Testis (tissue), 2 donors: ENCODE measurements at regions not wholly inside any gene's neighbourhood (a gene's known extent, or its start where the extent isn't known, plus 50 kb on each side); places are given as distances from the start of the nearest gene placed in this dataset.

Experiments
- DNase-seq: peaks from one replicate; pipeline ENCODE4 v3.0.0-alpha.2; 2019
- H3K27ac ChIP-seq, 2 donors: fragments of 200-600 bp; sonication (generic); one replicate each; pipeline ENCODE4 v1.5.1; 2019
- H3K27me3 ChIP-seq: fragments of 200-600 bp; sonication (generic); one replicate; pipeline ENCODE4 v1.5.1; 2019
- H3K36me3 ChIP-seq: fragments of 200-600 bp; sonication (generic); one replicate; pipeline ENCODE4 v1.5.1; 2017; ENCODE audit warnings: low read depth; ENCODE audit errors: missing control alignments
- H3K4me1 ChIP-seq: fragments of 200-600 bp; sonication (generic); one replicate; pipeline ENCODE4 v1.5.1; 2019
- H3K4me3 ChIP-seq, 2 donors: fragments of 200-600 bp; sonication (generic); one replicate each; pipeline ENCODE4 v1.5.1; 2017 to 2019
- H3K9me3 ChIP-seq: fragments of 200-600 bp; sonication (generic); one replicate; pipeline ENCODE4 v1.5.1; 2017
- POLR2A ChIP-seq: fragments of 450-650 bp; IDR thresholded peaks from one replicate; pipeline ENCODE4 v1.6.1; 2017; ENCODE audit warnings: antibody characterized with exemption, mild to moderate bottlenecking, moderate library complexity
- WGBS, 2 donors: methylation state at CpG; one replicate each; pipeline ENCODE4 v1.1.5; 2018; 5-methylcytosine and 5-hydroxymethylcytosine counted together
- intact Hi-C: fragments of 100-400 bp; cut with DNase I; formaldehyde crosslinking; loops from one replicate; pipeline ENCODE4 v1.15.1; 2023; ENCODE audit warnings: low total_unique reads
- TF ChIP-seq, protein P1 (sequence below), 3 experiments: fragments of 450-650 bp in 2 of 3; fragments of 200-600 bp in 1 of 3; sonication (generic) in 1 of 3; IDR thresholded peaks; one replicate each; pipeline ENCODE4 v1.5.1; 2016 to 2019; ENCODE audit warnings: antibody characterized with exemption in 3 of 3, mild to moderate bottlenecking in 2 of 3, moderate library complexity in 1 of 3

GRCh38 chr21:16536643-16537434 is 807.1 kb downstream of the USP25 start:
- peak overlapping the region; percentile 46 to 57 for H3K4me3 ChIP-seq

GRCh38 chr21:16537501-16537900 is 807.7 kb downstream of the USP25 start:
- Histone ChIP-seq H3K4me1 (peaks cover 18% of the 10 kb centered on the region), H3K4me3 (peak overlapping the region; percentile 46 to 57), H3K27ac (peak overlapping the region; percentile 88 to 92), H3K27me3 (no peaks in the 10 kb centered on the region), H3K36me3 (no peaks in the 10 kb centered on the region), H3K9me3 (no peaks in the 10 kb centered on the region)
- DNase-seq, result no peak
- WGBS, 2 donors, result 63 to 64% methylated on average over 2 of the region's 2 CpGs
- TF ChIP-seq, protein P1, sequence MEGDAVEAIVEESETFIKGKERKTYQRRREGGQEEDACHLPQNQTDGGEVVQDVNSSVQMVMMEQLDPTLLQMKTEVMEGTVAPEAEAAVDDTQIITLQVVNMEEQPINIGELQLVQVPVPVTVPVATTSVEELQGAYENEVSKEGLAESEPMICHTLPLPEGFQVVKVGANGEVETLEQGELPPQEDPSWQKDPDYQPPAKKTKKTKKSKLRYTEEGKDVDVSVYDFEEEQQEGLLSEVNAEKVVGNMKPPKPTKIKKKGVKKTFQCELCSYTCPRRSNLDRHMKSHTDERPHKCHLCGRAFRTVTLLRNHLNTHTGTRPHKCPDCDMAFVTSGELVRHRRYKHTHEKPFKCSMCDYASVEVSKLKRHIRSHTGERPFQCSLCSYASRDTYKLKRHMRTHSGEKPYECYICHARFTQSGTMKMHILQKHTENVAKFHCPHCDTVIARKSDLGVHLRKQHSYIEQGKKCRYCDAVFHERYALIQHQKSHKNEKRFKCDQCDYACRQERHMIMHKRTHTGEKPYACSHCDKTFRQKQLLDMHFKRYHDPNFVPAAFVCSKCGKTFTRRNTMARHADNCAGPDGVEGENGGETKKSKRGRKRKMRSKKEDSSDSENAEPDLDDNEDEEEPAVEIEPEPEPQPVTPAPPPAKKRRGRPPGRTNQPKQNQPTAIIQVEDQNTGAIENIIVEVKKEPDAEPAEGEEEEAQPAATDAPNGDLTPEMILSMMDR (IDR thresholded peaks at IDR 0.05), result no peak
- no peak for TF ChIP-seq POLR2A
- intact Hi-C loops, result no loop called here

More at GRCh38 chr21:16536643-16537434, 807.1 kb downstream of the USP25 start:
- Histone ChIP-seq H3K4me1 (peaks cover 22% of the 10 kb centered on the region), H3K36me3 (no peaks in the 10 kb centered on the region), H3K27me3 (no peaks in the 10 kb centered on the region), H3K27ac (peak overlapping the region; percentile 88 to 92), H3K9me3 (no peaks in the 10 kb centered on the region)
- intact Hi-C loops, result no loop called here
- 30 to 34% methylated on average over 12 of the region's 12 CpGs for WGBS, 2 donors
- DNase-seq, result no peak
- TF ChIP-seq POLR2A, result no peak
- TF ChIP-seq, protein P1 (IDR thresholded peaks at IDR 0.05), result no peak

GRCh38 chr21:16538405-16538804 is 808.6 kb downstream of the USP25 start:
- Histone ChIP-seq H3K36me3 (no peaks in the 10 kb centered on the region), H3K27me3 (no peaks in the 10 kb centered on the region), H3K4me3 (peak overlapping the region in 1 of 2 donors; percentile 57), H3K27ac (peak overlapping the region; percentile 88 to 92), H3K4me1 (peaks cover 10% of the 10 kb centered on the region), H3K9me3 (no peaks in the 10 kb centered on the region)
- TF ChIP-seq, protein P1 (IDR thresholded peaks at IDR 0.05), result no peak
- TF ChIP-seq POLR2A, result no peak
- 59 to 61% methylated on average over 4 of the region's 4 CpGs for WGBS, 2 donors
- intact Hi-C loops, result no loop called here
- no peak for DNase-seq

- Histone ChIP-seq H3K36me3 (no peaks in the 10 kb centered on the region), H3K27ac (peak overlapping the region; percentile 7 to 88), H3K4me1 (peaks cover 6% of the 10 kb centered on the region), H3K9me3 (no peaks in the 10 kb centered on the region), H3K4me3 (no peak overlapping the region), H3K27me3 (no peaks in the 10 kb centered on the region)
- TF ChIP-seq, protein P1 (IDR thresholded peaks at IDR 0.05), result no peak
- TF ChIP-seq POLR2A, result no peak
- intact Hi-C loops, result no loop called here
- 92 to 97% methylated on average over 7 of the region's 7 CpGs for WGBS, 2 donors
- DNase-seq, result no peak
Observed at GRCh38 chr21:16538936-16539440, 809.2 kb downstream of the USP25 start.
